Thyroid gland (tissue), 4 donors: ENCODE measurements at regions not wholly inside any gene's neighbourhood (a gene's known extent, or its start where the extent isn't known, plus 50 kb on each side); places are given as distances from the start of the nearest gene placed in this dataset.

Experiments used
- DNase-seq, 2 donors: peaks; one replicate each; pipeline ENCODE4 v3.0.0-alpha.2; 2019
- H3K27ac ChIP-seq, 3 donors: fragments of 200-600 bp; sonication (generic); 1 replicate in 2 of 3; 2 replicates in 1 of 3; pipeline ENCODE4 v1.5.1; 2016 to 2019; ENCODE audit warnings: mild to moderate bottlenecking in 1 of 3, moderate library complexity in 1 of 3
- H3K27me3 ChIP-seq: fragments of 200-600 bp; sonication (generic); one replicate; pipeline ENCODE4 v1.5.1; 2019
- H3K36me3 ChIP-seq, 2 donors: fragments of 200-600 bp; sonication (generic); one replicate each; pipeline ENCODE4 v1.5.1; 2016 to 2019
- H3K4me1 ChIP-seq, 2 donors: fragments of 200-600 bp; sonication (generic); one replicate each; pipeline ENCODE4 v1.5.1; 2017 to 2019
- H3K4me3 ChIP-seq, 3 donors: fragments of 200-600 bp; sonication (generic); replicated peaks in 1 of 3; 1 replicate in 2 of 3; 2 replicates in 1 of 3; pipeline ENCODE4 v1.5.1; 2016; ENCODE audit warnings: mild to moderate bottlenecking in 1 of 3
- H3K9me3 ChIP-seq: fragments of 200-600 bp; sonication (generic); one replicate; pipeline ENCODE4 v1.5.1; 2017
- CTCF ChIP-seq, 6 experiments: fragments of 200-600 bp in 3 of 6; fragments of 450-650 bp in 3 of 6; sonication (generic) in 3 of 6; IDR thresholded peaks; one replicate each; pipeline ENCODE4 v1.5.1; 2016 to 2019; ENCODE audit warnings: antibody characterized with exemption in 6 of 6, mild to moderate bottlenecking in 2 of 6, inconsistent platforms in 1 of 6, moderate library complexity in 1 of 6
- POLR2A ChIP-seq, 2 donors: fragments of 450-650 bp; IDR thresholded peaks; one replicate each; pipeline ENCODE4 v1.6.1; 2017; ENCODE audit warnings: antibody characterized with exemption in 2 of 2, mild to moderate bottlenecking in 2 of 2, moderate library complexity in 1 of 2
- WGBS, 2 donors: methylation state at CpG; one replicate each; pipeline ENCODE4 v1.1.5; 2017; 5-methylcytosine and 5-hydroxymethylcytosine counted together
- intact Hi-C: fragments of 100-400 bp; cut with DNase I; formaldehyde crosslinking; loops from one replicate; pipeline ENCODE4 v1.15.1; 2023

- intact Hi-C loops, result no loop called here
- TF ChIP-seq POLR2A (IDR thresholded peaks at IDR 0.05) (no peak), CTCF (IDR thresholded peaks at IDR 0.05) (no peak)
- Histone ChIP-seq H3K4me3 (no peak overlapping the region), H3K27me3 (no peaks in the 10 kb centered on the region), H3K27ac (no peak overlapping the region), H3K9me3 (no peaks in the 10 kb centered on the region), H3K36me3 (no peaks in the 10 kb centered on the region), H3K4me1 (no peaks in the 10 kb centered on the region)
- WGBS, 2 donors, result 90 to 96% methylated on average over 1 of the region's 1 CpG
- DNase-seq, result no peak
Observed at GRCh38 chr5:29939988-29940387, 1253.5 kb upstream of the CDH6 start.

- no peaks in the 10 kb centered on the region for H3K9me3 ChIP-seq
- DNase-seq, result no peak
- TF ChIP-seq POLR2A (IDR thresholded peaks at IDR 0.05) (no peak), CTCF (IDR thresholded peaks at IDR 0.05) (no peak)
- H3K36me3 ChIP-seq, result no peaks in the 10 kb centered on the region
- no peak overlapping the region for H3K27ac ChIP-seq
- 82 to 93% methylated on average over 1 of the region's 1 CpG for WGBS, 2 donors
- no peaks in the 10 kb centered on the region for H3K27me3 ChIP-seq
- H3K4me1 ChIP-seq, result no peaks in the 10 kb centered on the region
- intact Hi-C loops, result no loop called here
- H3K4me3 ChIP-seq, result no peak overlapping the region
Observed at GRCh38 chr5:29935371-29935770, 1258.1 kb upstream of the CDH6 start.

GRCh38 chr5:29930316-29930715 is 1263.2 kb upstream of the CDH6 start:
- Histone ChIP-seq H3K27ac (no peak overlapping the region), H3K4me1 (no peaks in the 10 kb centered on the region), H3K27me3 (no peaks in the 10 kb centered on the region), H3K9me3 (no peaks in the 10 kb centered on the region), H3K36me3 (no peaks in the 10 kb centered on the region), H3K4me3 (no peak overlapping the region)
- DNase-seq, result no peak
- intact Hi-C loops, result no loop called here
- 67 to 71% methylated on average over 3 of the region's 3 CpGs for WGBS, 2 donors
- TF ChIP-seq CTCF (IDR thresholded peaks at IDR 0.05) (no peak), POLR2A (IDR thresholded peaks at IDR 0.05) (no peak)

- no peak for TF ChIP-seq CTCF (IDR thresholded peaks at IDR 0.05)
- TF ChIP-seq POLR2A (IDR thresholded peaks at IDR 0.05), result no peak
- Histone ChIP-seq H3K27ac (no peak overlapping the region), H3K9me3 (no peaks in the 10 kb centered on the region), H3K4me3 (no peak overlapping the region), H3K36me3 (no peaks in the 10 kb centered on the region), H3K4me1 (no peaks in the 10 kb centered on the region), H3K27me3 (no peaks in the 10 kb centered on the region)
- no peak for DNase-seq
- WGBS, 2 donors, result 65 to 68% methylated on average over 2 of the region's 2 CpGs
- intact Hi-C loops, result no loop called here
Observed at GRCh38 chr5:29924107-29924506, 1269.4 kb upstream of the CDH6 start.

- no peak for TF ChIP-seq CTCF (IDR thresholded peaks at IDR 0.05)
- Histone ChIP-seq H3K9me3 (no peaks in the 10 kb centered on the region), H3K36me3 (no peaks in the 10 kb centered on the region), H3K27ac (no peak overlapping the region), H3K27me3 (no peaks in the 10 kb centered on the region), H3K4me3 (no peak overlapping the region), H3K4me1 (no peaks in the 10 kb centered on the region)
- no peak for DNase-seq
- intact Hi-C loops, result no loop called here
- 84 to 88% methylated on average over 15 of the region's 15 CpGs for WGBS, 2 donors
Observed at GRCh38 chr5:29905626-29906353, 1287.7 kb upstream of the CDH6 start.
